GM12874 (cell line): ENCODE measurements at regions not wholly inside any gene's neighbourhood (a gene's known extent, or its start where the extent isn't known, plus 50 kb on each side); places are given as distances from the start of the nearest gene placed in this dataset.

Experiments used
- TF ChIP-seq, protein P1 (sequence below): IDR thresholded peaks from 2 replicates; pipeline ENCODE4 v1.5.1; 2011; ENCODE audit warnings: low read depth, mild to moderate bottlenecking, control low read depth, low read length, moderate library complexity; ENCODE audit not compliant: insufficient read depth

DNA sequence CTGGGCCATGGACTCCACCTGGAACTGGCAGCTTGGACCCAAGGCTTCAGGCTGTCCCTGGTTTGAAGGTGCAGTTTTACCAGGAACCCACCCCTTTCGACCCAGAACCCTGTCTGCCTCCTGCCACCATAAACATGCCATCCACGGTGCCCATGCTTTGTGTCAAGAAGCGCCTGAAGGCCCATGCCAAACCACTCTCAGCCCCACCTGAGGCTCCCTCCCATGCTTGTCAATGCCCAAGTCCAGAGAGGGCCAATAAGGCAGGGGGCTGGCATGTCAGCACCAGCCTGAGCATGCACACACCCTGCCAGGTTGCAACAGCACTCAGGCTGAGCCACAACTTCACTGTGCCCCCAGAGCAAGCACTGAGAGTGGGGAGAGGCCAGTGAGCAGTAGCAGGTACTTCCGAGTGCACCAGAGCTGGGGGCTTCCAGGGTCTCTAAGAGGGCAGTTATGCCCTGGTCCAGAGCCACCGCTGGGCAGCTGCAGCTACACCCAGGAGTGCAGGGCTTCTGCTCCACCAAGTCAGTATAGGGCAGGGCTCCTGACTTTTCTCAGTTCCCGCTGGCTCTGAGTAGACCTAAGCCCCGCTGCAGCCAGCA is 1256.0 kb downstream of the AMY1C start:
- TF ChIP-seq, protein P1, sequence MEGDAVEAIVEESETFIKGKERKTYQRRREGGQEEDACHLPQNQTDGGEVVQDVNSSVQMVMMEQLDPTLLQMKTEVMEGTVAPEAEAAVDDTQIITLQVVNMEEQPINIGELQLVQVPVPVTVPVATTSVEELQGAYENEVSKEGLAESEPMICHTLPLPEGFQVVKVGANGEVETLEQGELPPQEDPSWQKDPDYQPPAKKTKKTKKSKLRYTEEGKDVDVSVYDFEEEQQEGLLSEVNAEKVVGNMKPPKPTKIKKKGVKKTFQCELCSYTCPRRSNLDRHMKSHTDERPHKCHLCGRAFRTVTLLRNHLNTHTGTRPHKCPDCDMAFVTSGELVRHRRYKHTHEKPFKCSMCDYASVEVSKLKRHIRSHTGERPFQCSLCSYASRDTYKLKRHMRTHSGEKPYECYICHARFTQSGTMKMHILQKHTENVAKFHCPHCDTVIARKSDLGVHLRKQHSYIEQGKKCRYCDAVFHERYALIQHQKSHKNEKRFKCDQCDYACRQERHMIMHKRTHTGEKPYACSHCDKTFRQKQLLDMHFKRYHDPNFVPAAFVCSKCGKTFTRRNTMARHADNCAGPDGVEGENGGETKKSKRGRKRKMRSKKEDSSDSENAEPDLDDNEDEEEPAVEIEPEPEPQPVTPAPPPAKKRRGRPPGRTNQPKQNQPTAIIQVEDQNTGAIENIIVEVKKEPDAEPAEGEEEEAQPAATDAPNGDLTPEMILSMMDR = no peak

DNA sequence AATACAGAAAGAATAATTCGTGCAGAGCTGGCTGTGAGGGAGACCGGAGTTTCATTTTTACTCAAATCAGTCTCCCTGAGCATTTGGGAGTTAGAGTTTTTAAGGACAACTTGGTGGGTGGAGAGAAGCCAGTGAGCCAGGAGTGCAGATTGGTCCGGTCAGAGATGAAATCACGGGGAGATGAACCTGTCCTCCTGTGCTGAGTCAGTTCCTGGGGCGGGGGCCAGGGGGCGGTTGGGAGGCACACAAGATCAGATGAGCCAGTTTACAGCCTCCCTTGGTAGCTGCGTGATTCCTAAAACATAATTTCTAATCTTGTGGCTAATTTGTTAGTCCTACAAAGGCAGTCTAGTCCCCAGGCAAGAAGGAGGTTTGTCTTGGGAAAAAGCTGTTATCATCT is 1267.9 kb downstream of the AMY1C start:
- TF ChIP-seq, protein P1 = no peak

DNA sequence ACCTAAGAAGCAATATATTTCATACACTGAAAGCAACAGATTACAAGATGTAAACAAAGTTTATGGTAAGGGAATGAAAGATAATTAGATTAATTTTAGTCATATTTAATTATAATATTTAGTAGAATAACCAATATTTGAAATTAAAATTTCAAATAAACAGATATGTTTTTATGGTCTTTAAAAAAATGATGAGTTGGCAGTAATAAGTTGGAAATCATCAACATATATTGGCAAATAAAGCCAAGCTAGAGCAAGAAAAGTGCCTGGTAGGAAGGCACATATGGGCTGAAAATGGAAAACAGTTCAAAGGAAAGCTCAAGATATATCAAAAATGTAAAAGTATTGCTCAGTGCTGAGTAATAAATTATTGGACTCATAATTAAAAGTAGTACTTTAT is 1274.0 kb downstream of the AMY1C start:
- TF ChIP-seq, protein P1 = no peak

DNA sequence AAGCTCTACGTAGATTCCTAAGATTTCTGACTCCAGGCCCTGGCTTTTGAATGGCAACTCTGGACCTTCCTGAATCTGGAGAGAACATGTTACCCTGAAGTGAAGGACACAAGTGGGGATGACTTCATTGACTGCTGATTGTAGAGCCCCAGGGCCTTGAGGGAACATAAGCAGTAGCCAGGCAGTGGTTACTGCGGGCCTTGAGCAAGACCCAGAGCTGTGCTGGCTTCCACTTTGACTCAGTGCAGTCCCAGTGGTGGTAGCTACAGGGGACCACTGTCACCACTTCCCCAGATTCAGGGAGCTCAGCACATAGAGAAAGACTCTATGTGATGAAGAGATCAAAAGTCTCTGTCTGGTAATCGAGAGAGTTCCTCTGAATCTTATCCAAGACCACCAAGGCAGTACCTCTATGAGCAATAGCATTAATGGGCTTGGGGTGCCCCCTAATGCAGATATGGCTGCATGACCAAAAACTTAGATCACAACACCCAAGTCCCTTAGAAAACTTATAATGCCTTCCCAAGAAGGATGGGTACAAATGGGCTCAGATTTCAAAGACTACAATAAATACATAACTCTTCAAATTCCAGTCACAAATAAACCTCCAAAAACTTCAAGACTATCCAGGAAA is 1278.3 kb downstream of the AMY1C start:
- TF ChIP-seq, protein P1 = no peak; the same call in 1 of the 2 replicates

DNA sequence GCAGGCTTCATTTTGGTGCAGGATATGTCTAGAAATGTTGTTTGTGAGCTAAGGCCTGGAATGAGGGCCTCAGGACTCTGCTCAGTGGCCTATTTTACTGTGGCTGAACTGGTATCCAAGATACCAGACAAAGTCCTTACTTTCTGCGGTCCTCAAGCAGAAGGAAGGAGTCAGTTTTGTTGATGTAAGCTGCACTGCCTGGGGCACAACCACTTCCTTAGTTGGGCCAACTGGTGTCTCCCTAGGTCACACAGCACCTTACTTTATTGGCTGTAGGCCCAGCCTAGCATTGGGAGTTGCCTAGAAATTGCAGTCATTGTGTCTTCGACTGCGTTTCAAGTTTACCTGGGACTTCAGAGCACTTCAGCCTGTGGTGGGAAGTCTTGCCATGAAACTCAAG is 1322.7 kb downstream of the AMY1C start:
- TF ChIP-seq, protein P1 = no peak

DNA sequence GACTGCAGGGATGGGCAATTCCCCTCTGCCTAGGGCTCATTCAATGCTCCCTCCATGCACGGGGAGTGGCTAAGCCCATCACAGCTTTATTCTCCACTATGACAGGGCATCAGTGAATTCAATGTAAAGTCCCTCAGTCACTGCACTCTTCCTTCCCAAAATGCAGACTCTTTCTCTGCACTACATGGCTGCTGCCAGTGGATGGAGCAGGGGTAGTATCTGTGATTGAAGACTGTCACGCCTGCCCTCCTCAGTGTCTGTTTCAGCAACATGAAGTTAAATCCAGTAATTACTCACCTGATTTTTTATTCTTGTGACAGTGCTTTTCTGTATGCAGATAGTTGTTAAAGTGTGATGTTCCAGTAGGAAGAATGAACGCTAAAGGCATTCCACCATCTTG is 1323.2 kb downstream of the AMY1C start:
- TF ChIP-seq, protein P1 = no peak

DNA sequence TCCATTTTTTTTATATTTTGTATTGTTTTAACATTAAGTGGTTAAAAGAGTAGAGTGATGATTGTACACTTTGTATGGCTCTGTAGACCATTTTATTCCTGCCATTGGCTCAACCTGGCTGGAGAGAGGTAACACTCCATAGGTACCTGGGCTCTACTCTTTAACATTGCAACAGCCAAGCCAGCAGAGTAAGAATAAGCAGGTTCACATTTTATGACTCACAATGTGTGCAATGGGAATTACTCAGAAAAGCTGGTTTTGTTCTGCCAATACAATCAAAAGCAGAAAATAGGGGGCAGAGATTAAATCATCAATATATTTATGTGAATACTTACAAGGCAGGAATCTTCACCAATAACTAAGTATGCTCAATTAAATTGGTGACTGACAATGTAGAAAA is 1324.0 kb downstream of the AMY1C start:
- TF ChIP-seq, protein P1 = no peak
